ENCODE measurements at regions not wholly inside any gene's neighbourhood (a gene's known extent, or its start where the extent isn't known, plus 50 kb on each side); places are given as distances from the start of the nearest gene placed in this dataset.
A peak's percentile ranks its signal among the peaks of the same experiment; 100 is the strongest.

- Histone ChIP-seq H3K4me1 (ENCODE audit: control insufficient read depth in 2 of 3, insufficient read depth in 2 of 3, low read depth in 1 of 3, low read length in 3 of 3) (no peaks in the 10 kb centered on the region), H3K27ac (ENCODE audit: low read depth in 2 of 2, low read length in 2 of 2) (no peak overlapping the region), H3K4me3 (ENCODE audit: low read length in 3 of 3) (no peak overlapping the region), H3K36me3 (ENCODE audit: control insufficient read depth in 2 of 3, insufficient read depth in 3 of 3, low read length in 3 of 3) (no peaks in the 10 kb centered on the region), H3K27me3 (ENCODE audit: control insufficient read depth, insufficient read depth, low read length) (no peaks in the 10 kb centered on the region), H3K9ac (ENCODE audit: low read length in 3 of 3) (peak overlapping the region in 1 of 3 donors; percentile 34), H3K9me3 (ENCODE audit: control insufficient read depth in 2 of 3, insufficient read depth in 1 of 3, low read length in 3 of 3) (no peaks in the 10 kb centered on the region)
- TF ChIP-seq CTCF (IDR thresholded peaks at IDR 0.05; ENCODE audit: borderline replicate concordance, extremely low read depth, insufficient read depth), result no peak
- intact Hi-C loops (cut with DNase I), result no loop called here
- no peak for FAIRE-seq
- peak in 4 of 5 donors; percentile 55 to 75 (median 66) for DNase-seq
These were observed 53.7 kb upstream of the FABP6 start for GRCh38 chr5:160175438-160176218.

- Histone ChIP-seq H3K4me3 (ENCODE audit: low read length in 3 of 3) (no peak overlapping the region), H3K9ac (ENCODE audit: low read length in 3 of 3) (no peak overlapping the region), H3K4me1 (ENCODE audit: control insufficient read depth in 2 of 3, insufficient read depth in 2 of 3, low read depth in 1 of 3, low read length in 3 of 3) (no peaks in the 10 kb centered on the region), H3K27ac (ENCODE audit: low read depth in 2 of 2, low read length in 2 of 2) (no peak overlapping the region), H3K36me3 (ENCODE audit: control insufficient read depth in 2 of 3, insufficient read depth in 3 of 3, low read length in 3 of 3) (no peaks in the 10 kb centered on the region), H3K27me3 (ENCODE audit: control insufficient read depth, insufficient read depth, low read length) (no peaks in the 10 kb centered on the region), H3K9me3 (ENCODE audit: control insufficient read depth in 2 of 3, insufficient read depth in 1 of 3, low read length in 3 of 3) (no peaks in the 10 kb centered on the region)
- no peak for FAIRE-seq
- intact Hi-C loops (cut with DNase I), result no loop called here
- TF ChIP-seq CTCF (IDR thresholded peaks at IDR 0.05; ENCODE audit: borderline replicate concordance, extremely low read depth, insufficient read depth), result no peak
- no peak for DNase-seq
These were observed 54.4 kb upstream of the FABP6 start for GRCh38 chr5:160174780-160175437.

- intact Hi-C loops (cut with DNase I), result no loop called here
- no peak overlapping the region for H3K4me3 ChIP-seq (ENCODE audit: low read length in 3 of 3)
- DNase-seq (no peak), FAIRE-seq (no peak)
- H3K27ac ChIP-seq (ENCODE audit: low read depth in 2 of 2, low read length in 2 of 2), result no peak overlapping the region
- no peak for TF ChIP-seq CTCF (IDR thresholded peaks at IDR 0.05; ENCODE audit: borderline replicate concordance, extremely low read depth, insufficient read depth)
- H3K9me3 ChIP-seq (ENCODE audit: control insufficient read depth in 2 of 3, insufficient read depth in 1 of 3, low read length in 3 of 3), result no peaks in the 10 kb centered on the region
- H3K27me3 ChIP-seq (ENCODE audit: control insufficient read depth, insufficient read depth, low read length), result no peaks in the 10 kb centered on the region
- no peaks in the 10 kb centered on the region for H3K36me3 ChIP-seq (ENCODE audit: control insufficient read depth in 2 of 3, insufficient read depth in 3 of 3, low read length in 3 of 3)
- no peaks in the 10 kb centered on the region for H3K4me1 ChIP-seq (ENCODE audit: control insufficient read depth in 2 of 3, insufficient read depth in 2 of 3, low read depth in 1 of 3, low read length in 3 of 3)
- H3K9ac ChIP-seq (ENCODE audit: low read length in 3 of 3), result no peak overlapping the region
These were observed 55.0 kb upstream of the FABP6 start for GRCh38 chr5:160174290-160174689.

Data from kidney (tissue), 13 donors.